NCI-H2081 (cell line): ENCODE measurements at regions not wholly inside any gene's neighbourhood (a gene's known extent, or its start where the extent isn't known, plus 50 kb on each side); places are given as distances from the start of the nearest gene placed in this dataset.

Experiments
- DNase-seq, 2 experiments: peaks; one replicate each; lab custom pipeline; 2025; lab: John Stamatoyannopoulos, UW

DNA sequence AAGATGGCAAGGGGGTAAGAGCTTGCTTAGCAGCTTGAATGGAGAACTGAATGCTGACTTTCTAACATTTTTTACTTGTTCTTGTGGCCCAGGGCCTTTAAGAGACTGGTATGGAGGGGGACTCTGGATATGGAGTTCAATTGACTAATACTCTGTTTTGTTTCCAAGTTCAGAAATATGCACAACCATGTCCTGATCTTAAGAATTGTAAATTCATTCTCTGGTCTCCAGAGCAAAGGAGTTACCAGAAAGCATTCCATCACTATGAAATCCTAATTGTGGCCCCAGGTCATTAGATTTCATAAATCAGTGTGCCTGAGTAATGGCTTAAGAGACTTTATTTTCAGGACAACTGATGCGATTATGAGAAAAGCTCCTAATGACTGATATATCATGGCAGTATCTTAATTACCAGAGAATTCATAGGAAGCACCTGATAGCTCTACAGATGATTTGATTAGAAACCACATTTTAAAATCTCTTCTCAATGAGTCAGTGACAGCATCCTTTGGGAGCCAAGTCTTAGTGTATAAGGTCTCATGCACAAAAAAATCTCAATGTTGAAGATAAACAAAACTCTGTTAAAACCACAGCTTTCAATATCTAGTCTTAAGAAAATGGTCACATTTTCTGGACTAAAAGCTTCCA is 613.6 kb upstream of the KLF4 start:
- DNase-seq: no peak

GRCh38 chr9:108101410-108101809 is 611.8 kb upstream of the KLF4 start:
- DNase-seq: no peak

GRCh38 chr9:108100571-108100970 is 611.0 kb upstream of the KLF4 start:
- DNase-seq: no peak

DNA sequence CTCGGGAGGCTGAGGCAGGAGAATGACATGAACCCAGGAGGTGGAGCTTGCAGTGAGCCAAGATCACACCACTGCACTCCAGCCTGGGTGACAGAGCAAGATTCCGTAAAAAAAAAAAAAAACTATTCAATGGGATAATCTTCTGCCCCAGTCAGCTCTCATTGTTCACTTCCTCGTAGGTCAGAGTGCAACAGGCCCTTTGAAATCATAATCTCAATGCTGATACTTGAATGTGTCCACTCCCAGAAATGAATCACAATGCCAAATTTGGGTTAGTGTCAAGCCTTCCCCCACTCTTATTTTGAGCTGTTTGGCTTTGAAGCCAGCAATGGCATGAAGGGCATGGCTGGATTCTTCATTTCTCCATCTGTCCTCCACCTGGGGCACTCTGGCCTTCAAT is 610.3 kb upstream of the KLF4 start:
- DNase-seq: no peak

DNA sequence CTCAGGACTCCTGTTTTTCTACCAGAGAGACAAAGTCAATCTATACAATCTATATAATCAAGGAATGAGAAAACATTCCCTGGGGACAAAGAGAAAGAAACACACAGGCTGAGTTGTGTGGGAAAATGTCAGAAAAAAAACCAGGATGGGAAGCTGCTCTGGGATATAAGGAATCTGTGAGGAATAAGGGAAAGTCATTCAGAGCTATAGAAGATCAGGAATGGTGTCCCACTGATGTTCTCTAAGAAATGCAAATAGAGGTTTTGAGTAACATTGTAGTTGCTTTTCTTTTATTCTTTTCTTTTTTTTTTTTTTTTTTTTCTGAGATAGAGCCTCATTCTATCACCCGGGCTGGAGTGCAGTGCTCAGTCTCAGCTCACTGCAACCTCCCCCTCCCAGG is 605.9 kb upstream of the KLF4 start:
- no peak for DNase-seq

DNA sequence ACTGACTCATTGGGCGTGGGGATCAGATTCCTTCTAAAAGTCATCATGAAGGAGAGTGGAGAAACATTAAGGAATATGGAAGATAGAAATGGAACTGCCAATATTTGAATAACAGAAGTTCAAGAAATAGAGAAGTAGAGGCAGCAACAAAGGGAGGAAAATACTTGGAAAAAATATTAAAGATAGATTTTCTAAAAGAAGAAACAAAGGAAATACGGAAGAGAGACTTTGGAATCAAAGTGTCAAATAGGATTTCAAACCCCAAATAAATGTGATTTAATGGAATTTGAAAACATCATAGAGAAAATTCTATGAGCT is 605.1 kb upstream of the KLF4 start:
- no peak for DNase-seq

- DNase-seq: no peak
Measured at GRCh38 chr9:108093773-108094675, 604.5 kb upstream of the KLF4 start.

DNA sequence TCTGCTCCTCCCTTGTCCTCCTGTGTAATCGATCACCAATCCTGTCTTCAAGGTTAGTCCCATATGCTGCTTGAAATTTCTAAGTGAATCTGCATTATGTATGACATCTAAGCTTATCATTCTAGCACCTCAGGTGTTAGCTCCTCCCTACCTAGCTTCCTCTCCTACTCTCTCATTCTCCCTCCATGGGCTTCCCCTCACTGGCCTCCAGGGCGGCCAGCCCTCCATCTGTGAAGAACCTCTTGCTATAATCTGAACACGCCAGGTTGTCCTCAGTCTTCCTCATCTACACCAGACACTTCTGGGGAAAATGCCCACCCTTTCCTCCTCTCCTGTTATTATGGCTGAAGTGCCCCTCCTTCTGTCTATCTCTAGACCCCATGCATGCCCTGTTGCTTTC is 599.3 kb upstream of the KLF4 start:
- DNase-seq: no peak

- DNase-seq: peak; percentile 19 to 48
Measured at GRCh38 chr9:108087781-108088180, 598.2 kb upstream of the KLF4 start.

DNA sequence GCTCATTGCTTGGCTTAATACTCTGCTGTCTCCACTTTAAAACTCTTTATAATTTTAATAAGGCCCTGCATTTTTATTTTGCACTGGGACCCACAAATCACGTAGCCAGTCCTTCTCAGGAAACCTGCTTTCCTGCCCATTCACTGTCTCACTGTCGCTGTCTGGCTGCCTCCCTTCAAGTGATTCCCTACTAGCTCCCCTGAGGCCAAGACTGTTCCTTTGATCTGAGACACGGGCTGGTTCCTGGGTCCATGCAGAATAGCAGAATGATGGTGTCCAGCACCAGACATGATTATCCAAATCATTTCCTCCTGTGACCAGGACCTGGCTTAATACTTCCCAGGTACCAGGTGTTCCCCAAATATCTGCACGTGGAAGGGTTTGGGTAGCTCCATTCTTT is 597.1 kb upstream of the KLF4 start:
- no peak for DNase-seq

DNA sequence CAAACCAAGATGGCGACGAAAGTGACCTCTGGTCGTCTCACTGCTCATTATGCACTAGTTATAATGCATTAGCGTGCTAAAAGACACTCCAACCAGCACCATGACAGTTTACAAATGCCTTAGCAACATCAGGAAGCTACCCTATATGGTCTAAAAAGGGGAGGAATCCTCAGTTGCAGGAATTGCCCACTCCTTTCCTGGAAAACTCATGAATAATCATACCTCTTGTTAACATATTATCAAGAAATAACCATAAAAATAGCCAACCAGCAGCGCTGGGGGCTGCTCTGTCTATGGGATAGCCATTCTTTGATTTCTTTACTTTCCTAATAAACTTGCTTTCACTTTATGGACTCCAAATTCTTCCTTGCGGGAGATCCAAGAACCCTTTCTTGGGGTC is 595.7 kb upstream of the KLF4 start:
- no peak for DNase-seq

GRCh38 chr9:108083796-108084352 is 594.3 kb upstream of the KLF4 start:
- no peak for DNase-seq

DNA sequence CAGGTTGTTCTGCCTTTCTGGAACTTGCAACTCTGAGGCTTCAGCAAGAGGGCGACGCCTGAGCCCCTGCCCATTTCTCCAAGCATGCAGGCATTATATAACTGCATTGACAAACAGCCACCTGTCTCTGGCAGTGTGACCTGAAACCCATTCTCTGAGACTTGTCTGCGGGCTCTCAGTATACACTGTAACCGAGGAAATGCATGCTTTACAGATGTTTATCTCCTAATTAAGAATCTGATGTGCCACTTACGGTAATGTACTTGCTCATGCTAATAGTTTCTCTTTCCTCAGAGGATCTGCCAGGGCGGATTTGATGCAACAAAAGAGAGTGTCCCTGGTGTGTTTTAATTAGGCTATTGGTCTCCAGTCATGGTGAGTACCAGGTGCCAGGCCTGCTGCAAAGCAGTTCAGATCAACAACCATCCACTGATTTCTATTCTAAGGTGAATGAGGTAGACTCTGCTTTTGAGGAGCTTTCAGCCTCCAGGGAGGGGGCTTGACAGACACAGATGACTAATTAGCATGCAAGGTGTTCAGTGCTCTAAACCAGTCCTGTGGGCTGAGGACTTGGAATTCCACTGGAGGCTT is 593.7 kb upstream of the KLF4 start:
- DNase-seq: peak; percentile 9 to 54

DNA sequence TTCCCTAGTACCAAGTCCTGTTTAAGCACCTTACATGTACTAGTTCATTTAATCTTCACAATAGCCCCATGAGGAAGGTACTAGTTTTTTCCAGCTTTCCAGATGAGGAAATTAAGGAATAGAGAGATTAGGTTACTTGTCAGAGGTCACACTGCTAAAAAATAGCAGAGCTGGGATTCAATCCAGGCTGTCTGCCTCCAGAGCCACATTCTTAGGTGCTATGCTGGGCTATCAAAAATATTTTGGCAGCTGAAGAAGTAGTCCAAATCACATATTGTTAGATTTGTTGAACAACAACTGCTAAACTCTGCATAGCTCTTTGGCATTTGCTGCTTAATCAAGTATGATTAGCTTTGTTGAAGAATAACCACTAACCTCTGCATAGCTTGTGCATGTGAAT is 591.5 kb upstream of the KLF4 start:
- no peak for DNase-seq

DNA sequence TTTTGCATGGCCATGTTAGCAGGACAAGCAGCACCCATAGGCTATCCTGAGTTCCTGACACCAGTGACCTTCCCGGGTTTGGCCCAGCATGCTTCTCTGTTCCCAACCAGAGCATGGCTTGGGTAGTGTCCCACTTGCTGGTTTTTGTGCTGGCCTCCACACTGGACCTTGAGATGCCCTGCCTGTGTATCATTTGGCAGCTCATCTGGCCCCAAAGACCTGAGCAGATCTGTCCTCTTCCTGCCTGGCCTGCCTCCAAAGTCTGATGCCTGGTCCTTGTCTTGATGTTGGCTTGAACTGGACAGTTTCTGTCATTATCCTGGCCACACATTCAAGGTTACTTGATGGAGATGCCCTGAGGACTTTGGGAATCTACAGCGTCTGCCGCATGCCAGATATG is 590.7 kb upstream of the KLF4 start:
- no peak for DNase-seq

GRCh38 chr9:108078811-108079210 is 589.2 kb upstream of the KLF4 start:
- DNase-seq: no peak

- no peak for DNase-seq
Measured at GRCh38 chr9:108078375-108078774, 588.8 kb upstream of the KLF4 start.

DNA sequence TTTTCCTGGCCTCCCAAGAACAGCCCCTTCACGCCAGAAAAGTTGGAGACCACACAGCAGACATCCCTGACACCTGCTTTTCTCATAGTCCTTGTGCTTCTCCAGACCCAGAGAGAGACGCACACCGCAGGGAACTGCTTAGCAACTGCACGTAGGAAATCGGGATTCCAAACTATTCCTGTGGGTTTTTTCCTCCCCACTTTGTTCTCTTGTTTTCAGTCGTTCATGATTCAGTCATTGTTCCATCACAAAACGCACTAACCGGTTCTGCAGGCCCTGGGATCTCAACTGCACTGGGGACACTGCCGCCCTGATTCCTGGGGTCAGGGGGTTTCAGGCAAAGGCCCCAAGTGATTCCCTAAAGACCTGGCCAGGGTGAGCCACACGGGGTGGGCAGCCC is 588.0 kb upstream of the KLF4 start:
- DNase-seq: no peak

DNA sequence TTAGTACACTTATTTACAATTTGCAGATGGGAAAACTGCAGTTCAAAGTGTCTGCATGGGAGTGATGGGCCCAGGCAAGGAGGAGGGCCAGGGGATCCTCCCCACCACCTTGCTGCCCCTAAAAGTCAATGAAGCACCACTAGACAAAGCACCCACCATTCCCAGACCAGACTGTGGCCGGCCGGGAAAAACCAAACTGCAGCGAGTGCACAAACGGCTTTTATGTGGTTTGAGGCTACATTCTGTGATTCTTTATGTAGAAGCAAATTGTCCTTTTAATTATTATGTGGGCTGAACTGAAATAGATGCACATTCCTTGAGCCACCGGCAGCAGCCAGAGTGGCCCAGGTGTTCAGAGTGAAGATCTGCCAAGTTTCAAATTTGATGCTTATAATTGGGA is 585.3 kb upstream of the KLF4 start:
- no peak for DNase-seq

DNA sequence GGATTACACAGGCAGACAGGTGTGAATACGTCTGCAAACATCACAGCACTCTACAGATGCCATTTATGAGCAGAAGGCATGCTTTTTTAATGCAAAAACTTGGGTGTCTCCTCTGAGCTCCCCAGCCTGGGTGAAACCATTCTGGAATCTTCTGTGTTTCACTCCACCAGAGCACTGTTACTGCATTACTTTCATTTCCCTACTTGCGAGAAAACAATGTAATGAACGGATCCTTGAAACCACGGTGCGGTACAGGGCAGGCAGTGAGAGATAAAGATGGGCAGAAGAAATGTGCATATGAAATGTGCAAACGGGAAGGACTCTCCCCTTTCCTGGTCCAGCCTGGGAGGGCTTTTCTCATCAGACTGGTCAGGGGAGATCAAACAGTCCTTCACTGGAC is 584.3 kb upstream of the KLF4 start:
- no peak for DNase-seq

DNA sequence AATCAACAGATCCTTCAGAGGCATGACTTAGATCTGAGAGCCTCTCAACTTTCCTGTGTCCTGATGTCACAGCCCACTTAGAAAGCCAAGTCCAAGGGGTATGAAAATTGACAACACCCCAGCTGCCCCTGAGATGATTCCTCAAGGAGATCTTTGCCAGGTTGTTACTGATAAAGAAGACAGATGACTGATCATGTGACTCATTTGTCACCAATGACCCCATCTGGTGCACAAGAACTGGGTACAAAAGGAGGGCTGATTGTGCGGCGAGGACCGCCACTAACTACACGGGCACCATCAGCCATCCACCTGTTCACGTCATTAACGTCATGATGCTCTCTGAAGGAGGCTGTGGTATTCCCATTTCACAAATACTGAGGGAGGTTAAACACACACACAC is 583.2 kb upstream of the KLF4 start:
- no peak for DNase-seq

GRCh38 chr9:108070861-108071260 is 581.3 kb upstream of the KLF4 start:
- no peak for DNase-seq

DNA sequence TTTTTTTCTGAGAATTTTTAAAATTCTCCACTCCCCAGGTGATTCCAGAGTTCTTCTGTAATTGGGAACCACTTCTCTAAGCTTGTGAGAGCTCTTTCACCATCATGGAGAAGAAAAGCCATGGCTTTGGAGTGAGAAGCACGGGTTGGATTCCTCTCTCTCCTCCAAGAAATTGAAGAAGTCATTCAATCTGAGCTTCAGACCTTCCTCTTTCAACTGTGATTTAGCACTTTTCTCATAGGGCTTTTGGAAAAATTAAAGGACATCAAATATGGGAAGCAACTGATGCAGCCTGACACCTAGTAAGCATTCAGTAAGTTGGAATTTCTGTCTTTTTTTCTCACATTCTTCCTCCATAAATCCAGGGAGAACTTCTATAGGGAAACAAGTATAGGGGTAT is 580.4 kb upstream of the KLF4 start:
- no peak for DNase-seq
